ENCODE measurements at regions not wholly inside any gene's neighbourhood (a gene's known extent, or its start where the extent isn't known, plus 50 kb on each side); places are given as distances from the start of the nearest gene placed in this dataset.
"Not testable (repeated sequence)": the region's sequence is repeated elsewhere in the genome, so short reads cannot be mapped to it uniquely, and the experiment has no call there.

- no peak for FAIRE-seq
Measured at GRCh38 chr5:89638871-89639270, 755.9 kb upstream of the MEF2C start.

DNA sequence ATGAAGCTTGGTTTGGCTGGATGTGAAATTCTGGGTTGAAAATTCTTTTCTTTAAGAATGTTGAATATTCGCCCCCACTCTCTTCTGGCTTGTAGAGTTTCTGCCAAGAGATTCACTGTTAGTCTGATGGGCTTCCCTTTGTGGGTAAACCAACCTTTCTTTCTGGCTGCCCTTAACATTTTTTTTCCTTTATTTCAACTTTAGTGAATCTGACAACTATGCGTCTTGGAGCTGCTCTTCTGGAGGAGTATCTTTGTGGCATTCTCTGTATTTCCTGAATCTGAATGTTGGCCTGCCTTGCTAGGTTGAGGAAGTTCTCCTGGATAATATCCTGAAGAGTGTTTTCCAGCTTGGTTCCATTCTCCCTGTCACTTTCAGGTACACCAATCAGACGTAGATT is 751.2 kb upstream of the MEF2C start:
- H3K4me2 ChIP-seq (ENCODE audit: insufficient read depth, low read length); H3K9ac ChIP-seq (replicated peaks; ENCODE audit: extremely low read depth, insufficient read depth, low read length); H3K27me3 ChIP-seq (ENCODE audit: control insufficient read depth in 2 of 2, insufficient read depth in 2 of 2, low read length in 2 of 2); H3K4me3 ChIP-seq (replicated peaks in 1 of 3; ENCODE audit: insufficient read depth in 1 of 3, low read depth in 1 of 3, low read length in 3 of 3); POLR2A ChIA-PET; BruUV-seq (replicated peaks); H2AFZ ChIP-seq (ENCODE audit: low read depth, low read length); FAIRE-seq; H3K36me3 ChIP-seq (ENCODE audit: control insufficient read depth in 2 of 2, extremely low read depth in 1 of 2, insufficient read depth in 2 of 2, low read length in 2 of 2); H3K9me1 ChIP-seq (replicated peaks; ENCODE audit: control insufficient read depth, extremely low read depth, insufficient read depth, low read length); DNase-seq (ENCODE audit: low read depth, low spot score); CTCF ChIA-PET; H3K4me1 ChIP-seq (ENCODE audit: control insufficient read depth, extremely low read depth, insufficient read depth, low read length); dilution Hi-C loops (cut with MboI; ENCODE audit: extremely low pct_ligation_motif_present, low sequenced_read_pairs); intact Hi-C loops (cut with micrococcal nuclease); H3K9me3 ChIP-seq (replicated peaks; ENCODE audit: control insufficient read depth, insufficient read depth, low read length); H4K20me1 ChIP-seq (replicated peaks; ENCODE audit: control insufficient read depth, extremely low read depth, insufficient read depth, low read length); H3K27ac ChIP-seq (ENCODE audit: insufficient read depth, low read depth, low read length); H3K79me2 ChIP-seq (ENCODE audit: control insufficient read depth, insufficient read depth, low read length): not testable (repeated sequence)

More at GRCh38 chr5:89638871-89639270, 755.9 kb upstream of the MEF2C start:
- Histone ChIP-seq H4K20me1 (replicated peaks; ENCODE audit: control insufficient read depth, extremely low read depth, insufficient read depth, low read length) (no peaks in the 10 kb centered on the region), H3K36me3 (ENCODE audit: control insufficient read depth in 2 of 2, extremely low read depth in 1 of 2, insufficient read depth in 2 of 2, low read length in 2 of 2) (no peaks in the 10 kb centered on the region), H3K27ac (ENCODE audit: insufficient read depth, low read depth, low read length) (no peak overlapping the region), H3K4me2 (ENCODE audit: insufficient read depth, low read length) (no peak overlapping the region), H3K9me1 (replicated peaks; ENCODE audit: control insufficient read depth, extremely low read depth, insufficient read depth, low read length) (no peaks in the 10 kb centered on the region), H3K9ac (replicated peaks; ENCODE audit: extremely low read depth, insufficient read depth, low read length) (no peak overlapping the region), H3K4me1 (ENCODE audit: control insufficient read depth, extremely low read depth, insufficient read depth, low read length) (no peaks in the 10 kb centered on the region), H3K4me3 (replicated peaks in 1 of 3; ENCODE audit: insufficient read depth in 1 of 3, low read depth in 1 of 3, low read length in 3 of 3) (no peak overlapping the region), H3K27me3 (ENCODE audit: control insufficient read depth in 2 of 2, insufficient read depth in 2 of 2, low read length in 2 of 2) (no peaks in the 10 kb centered on the region), H2AFZ (ENCODE audit: low read depth, low read length) (no peak overlapping the region), H3K79me2 (ENCODE audit: control insufficient read depth, insufficient read depth, low read length) (no peaks in the 10 kb centered on the region), H3K9me3 (replicated peaks; ENCODE audit: control insufficient read depth, insufficient read depth, low read length) (no peaks in the 10 kb centered on the region)
- no peak for DNase-seq (ENCODE audit: low read depth, low spot score)
- ChIA-PET CTCF (no interaction called here), POLR2A (no interaction called here)
- TF ChIP-seq EZH2 (IDR thresholded peaks at IDR 0.05; ENCODE audit: borderline replicate concordance, low read depth, low read length, severe bottlenecking) (no peak), POLR2AphosphoS5 (IDR thresholded peaks at IDR 0.05; ENCODE audit: insufficient read depth, low read depth, low read length) (no peak), POLR2A (IDR thresholded peaks at IDR 0.05; ENCODE audit: low read depth, low read length) (no peak), MAX (IDR thresholded peaks at IDR 0.05; ENCODE audit: insufficient read depth, insufficient read length) (no peak), JUN (IDR thresholded peaks at IDR 0.05; ENCODE audit: borderline replicate concordance, insufficient read depth, insufficient read length, low read depth) (no peak)
- dilution Hi-C loops (cut with MboI; ENCODE audit: extremely low pct_ligation_motif_present, low sequenced_read_pairs) = no loop called here
- intact Hi-C loops (cut with micrococcal nuclease) = no loop called here
- no TSS peak for BruUV-seq (replicated peaks)

DNA sequence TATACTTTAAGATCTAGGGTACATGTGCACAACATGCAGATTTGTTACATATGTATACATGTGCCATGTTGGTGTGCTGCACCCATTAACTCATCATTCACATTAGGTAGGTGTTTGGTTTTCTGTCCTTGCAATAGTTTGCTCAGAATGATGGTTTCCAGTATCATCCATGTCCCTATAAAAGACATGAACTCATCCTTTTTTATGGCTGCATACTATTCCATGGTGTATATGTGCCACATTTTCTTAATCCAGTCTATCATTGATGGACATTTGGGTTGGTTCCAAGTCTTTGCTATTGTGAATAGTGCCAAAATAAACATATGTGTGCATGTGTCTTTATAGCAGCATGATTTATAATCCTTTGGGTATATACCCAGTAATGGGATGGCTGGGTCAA is 747.1 kb upstream of the MEF2C start:
- POLR2A ChIA-PET, FAIRE-seq: not testable (repeated sequence)

More for the DNA sequence above, 747.1 kb upstream of the MEF2C start:
- H3K4me1 ChIP-seq (ENCODE audit: control insufficient read depth, extremely low read depth, insufficient read depth, low read length); H3K4me3 ChIP-seq (replicated peaks in 1 of 3; ENCODE audit: insufficient read depth in 1 of 3, low read depth in 1 of 3, low read length in 3 of 3); H3K4me2 ChIP-seq (ENCODE audit: insufficient read depth, low read length); H4K20me1 ChIP-seq (replicated peaks; ENCODE audit: control insufficient read depth, extremely low read depth, insufficient read depth, low read length); intact Hi-C loops (cut with micrococcal nuclease); H3K27ac ChIP-seq (ENCODE audit: insufficient read depth, low read depth, low read length); H3K36me3 ChIP-seq (ENCODE audit: control insufficient read depth in 2 of 2, extremely low read depth in 1 of 2, insufficient read depth in 2 of 2, low read length in 2 of 2); H3K79me2 ChIP-seq (ENCODE audit: control insufficient read depth, insufficient read depth, low read length); H3K9ac ChIP-seq (replicated peaks; ENCODE audit: extremely low read depth, insufficient read depth, low read length); H3K9me1 ChIP-seq (replicated peaks; ENCODE audit: control insufficient read depth, extremely low read depth, insufficient read depth, low read length); H3K9me3 ChIP-seq (replicated peaks; ENCODE audit: control insufficient read depth, insufficient read depth, low read length); H2AFZ ChIP-seq (ENCODE audit: low read depth, low read length); dilution Hi-C loops (cut with MboI; ENCODE audit: extremely low pct_ligation_motif_present, low sequenced_read_pairs); CTCF ChIA-PET; BruUV-seq (replicated peaks); DNase-seq (ENCODE audit: low read depth, low spot score); H3K27me3 ChIP-seq (ENCODE audit: control insufficient read depth in 2 of 2, insufficient read depth in 2 of 2, low read length in 2 of 2): not testable (repeated sequence)

All from endothelial cell of umbilical vein (primary cell).